Right lobe of liver (tissue), 6 donors: ENCODE measurements at regions not wholly inside any gene's neighbourhood (a gene's known extent, or its start where the extent isn't known, plus 50 kb on each side); places are given as distances from the start of the nearest gene placed in this dataset.
A peak's percentile ranks its signal among the peaks of the same experiment; 100 is the strongest.

Source experiments
- ATAC-seq, 4 donors: fragments of 200-7000 bp; cut with Tn5 transposase; one replicate each; pipeline ENCODE4 v1.9.1; 2020; ENCODE audit warnings: mild to moderate bottlenecking in 4 of 4, moderate library complexity in 4 of 4
- DNase-seq, 3 donors: peaks; one replicate each; pipeline ENCODE4 v3.0.0-alpha.2; 2020
- H3K27ac ChIP-seq, 3 donors: fragments of 200-600 bp; one replicate each; pipeline ENCODE4 v1.8.0; 2022
- H3K27me3 ChIP-seq, 2 donors: fragments of 200-600 bp; one replicate each; pipeline ENCODE4 v1.8.0; 2022
- H3K36me3 ChIP-seq, 4 donors: fragments of 200-600 bp; sonication (generic) in 1 of 4; one replicate each; pipeline versions ENCODE4 v1.5.1 to v1.8.0; 2017 to 2022; ENCODE audit warnings: control low read depth in 1 of 4
- H3K4me1 ChIP-seq, 4 donors: fragments of 200-600 bp; sonication (generic) in 1 of 4; one replicate each; pipeline versions ENCODE4 v1.5.1 to v1.8.0; 2017 to 2022; ENCODE audit warnings: control low read depth in 1 of 4
- H3K4me3 ChIP-seq, 3 donors: fragments of 200-600 bp; one replicate each; pipeline ENCODE4 v1.8.0; 2022
- H3K9me3 ChIP-seq, 4 donors: fragments of 200-600 bp; sonication (generic) in 1 of 4; one replicate each; pipeline versions ENCODE4 v1.5.1 to v1.8.0; 2017 to 2022; ENCODE audit warnings: control low read depth in 1 of 4
- POLR2A ChIP-seq: fragments of 450-650 bp; IDR thresholded peaks from one replicate; pipeline ENCODE4 v1.6.1; 2017; ENCODE audit warnings: antibody characterized with exemption, mild to moderate bottlenecking
- WGBS: methylation state at CpG from one replicate; pipeline ENCODE4 v1.1.6; 2018; ENCODE audit warnings: low coverage, low lambda C conversion rate; ENCODE audit not compliant: insufficient coverage; ENCODE audit errors: missing lambda C conversion rate; 5-methylcytosine and 5-hydroxymethylcytosine counted together
- intact Hi-C, 2 donors: fragments of 100-400 bp; cut with DNase I; formaldehyde crosslinking; loops; one replicate each; pipeline versions ENCODE4 v1.11.2 to v1.14.1; 2022
- TF ChIP-seq, protein P1 (sequence below), 4 donors: fragments of 200-600 bp in 3 of 4; fragments of 450-650 bp in 1 of 4; IDR thresholded peaks; one replicate each; pipeline versions ENCODE4 v1.5.1 to v1.8.0; 2016 to 2022; ENCODE audit warnings: antibody characterized with exemption in 4 of 4, mild to moderate bottlenecking in 2 of 4
- donor health status: DM: no; HTN: yes; CAD: no.
- donor health status: DM: no; HTN: no; CAD: no.
- donor health status: DM: no; HTN: no; CAD: no.
- donor health status: DM: no; HTN: yes; CAD: no.
- donor health status: DM: no; HTN: yes; CAD: no.

- DNase-seq, result no peak
- TF ChIP-seq, protein P1, sequence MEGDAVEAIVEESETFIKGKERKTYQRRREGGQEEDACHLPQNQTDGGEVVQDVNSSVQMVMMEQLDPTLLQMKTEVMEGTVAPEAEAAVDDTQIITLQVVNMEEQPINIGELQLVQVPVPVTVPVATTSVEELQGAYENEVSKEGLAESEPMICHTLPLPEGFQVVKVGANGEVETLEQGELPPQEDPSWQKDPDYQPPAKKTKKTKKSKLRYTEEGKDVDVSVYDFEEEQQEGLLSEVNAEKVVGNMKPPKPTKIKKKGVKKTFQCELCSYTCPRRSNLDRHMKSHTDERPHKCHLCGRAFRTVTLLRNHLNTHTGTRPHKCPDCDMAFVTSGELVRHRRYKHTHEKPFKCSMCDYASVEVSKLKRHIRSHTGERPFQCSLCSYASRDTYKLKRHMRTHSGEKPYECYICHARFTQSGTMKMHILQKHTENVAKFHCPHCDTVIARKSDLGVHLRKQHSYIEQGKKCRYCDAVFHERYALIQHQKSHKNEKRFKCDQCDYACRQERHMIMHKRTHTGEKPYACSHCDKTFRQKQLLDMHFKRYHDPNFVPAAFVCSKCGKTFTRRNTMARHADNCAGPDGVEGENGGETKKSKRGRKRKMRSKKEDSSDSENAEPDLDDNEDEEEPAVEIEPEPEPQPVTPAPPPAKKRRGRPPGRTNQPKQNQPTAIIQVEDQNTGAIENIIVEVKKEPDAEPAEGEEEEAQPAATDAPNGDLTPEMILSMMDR (IDR thresholded peaks at IDR 0.05), result no peak
- TF ChIP-seq POLR2A, result no peak
- 32% methylated on average over 3 of the region's 4 CpGs for WGBS
- Histone ChIP-seq H3K4me3 (no peak overlapping the region), H3K27me3 (no peaks in the 10 kb centered on the region), H3K27ac (no peak overlapping the region), H3K4me1 (no peaks in the 10 kb centered on the region), H3K36me3 (no peaks in the 10 kb centered on the region), H3K9me3 (no peaks in the 10 kb centered on the region)
- no peak for ATAC-seq
- intact Hi-C loops, result no loop called here
These were observed 164.7 kb upstream of the IRX2 start for GRCh38 chr5:2916076-2916682.

- intact Hi-C loops, result no loop called here
- H3K4me1 ChIP-seq, result no peaks in the 10 kb centered on the region
- TF ChIP-seq, protein P1 (IDR thresholded peaks at IDR 0.05), result no peak
- no peak for TF ChIP-seq POLR2A
- H3K4me3 ChIP-seq, result no peak overlapping the region
- ATAC-seq (no peak), DNase-seq (peak in 1 of 3 donors; percentile 12)
- 21% methylated on average over 17 of the region's 17 CpGs for WGBS
- H3K36me3 ChIP-seq, result no peaks in the 10 kb centered on the region
- no peaks in the 10 kb centered on the region for H3K9me3 ChIP-seq
- H3K27ac ChIP-seq, result no peak overlapping the region
- H3K27me3 ChIP-seq, result no peaks in the 10 kb centered on the region
These were observed 163.6 kb upstream of the IRX2 start for GRCh38 chr5:2914981-2915484.

- Histone ChIP-seq H3K27me3 (no peaks in the 10 kb centered on the region), H3K4me1 (no peaks in the 10 kb centered on the region), H3K4me3 (no peak overlapping the region), H3K27ac (no peak overlapping the region), H3K36me3 (no peaks in the 10 kb centered on the region), H3K9me3 (no peaks in the 10 kb centered on the region)
- ATAC-seq (no peak), DNase-seq (peak in 1 of 3 donors; percentile 15)
- no peak for TF ChIP-seq POLR2A
- TF ChIP-seq, protein P1 (IDR thresholded peaks at IDR 0.05), result no peak
- WGBS, result 72% methylated on average over 18 of the region's 18 CpGs
- intact Hi-C loops, result no loop called here
These were observed 162.7 kb upstream of the IRX2 start for GRCh38 chr5:2914022-2914661.

- H3K9me3 ChIP-seq, result no peaks in the 10 kb centered on the region
- H3K4me1 ChIP-seq, result no peaks in the 10 kb centered on the region
- H3K36me3 ChIP-seq, result no peaks in the 10 kb centered on the region
- H3K27ac ChIP-seq, result no peak overlapping the region
- ATAC-seq, result peak in 1 of 4 donors; percentile 19
- H3K4me3 ChIP-seq, result no peak overlapping the region
- TF ChIP-seq, protein P1 (IDR thresholded peaks at IDR 0.05), result no peak
- no peak for TF ChIP-seq POLR2A
- 73% methylated on average over 3 of the region's 7 CpGs for WGBS
- DNase-seq, result no peak
- no peaks in the 10 kb centered on the region for H3K27me3 ChIP-seq
- intact Hi-C loops, result no loop called here
These were observed 161.8 kb upstream of the IRX2 start for GRCh38 chr5:2913281-2913680.
